ENCODE measurements at regions not wholly inside any gene's neighbourhood (a gene's known extent, or its start where the extent isn't known, plus 50 kb on each side); places are given as distances from the start of the nearest gene placed in this dataset.

GRCh38 chr18:5707586-5707985 is 163.8 kb upstream of the EPB41L3 start (continued):
- TF ChIP-seq, protein P1, sequence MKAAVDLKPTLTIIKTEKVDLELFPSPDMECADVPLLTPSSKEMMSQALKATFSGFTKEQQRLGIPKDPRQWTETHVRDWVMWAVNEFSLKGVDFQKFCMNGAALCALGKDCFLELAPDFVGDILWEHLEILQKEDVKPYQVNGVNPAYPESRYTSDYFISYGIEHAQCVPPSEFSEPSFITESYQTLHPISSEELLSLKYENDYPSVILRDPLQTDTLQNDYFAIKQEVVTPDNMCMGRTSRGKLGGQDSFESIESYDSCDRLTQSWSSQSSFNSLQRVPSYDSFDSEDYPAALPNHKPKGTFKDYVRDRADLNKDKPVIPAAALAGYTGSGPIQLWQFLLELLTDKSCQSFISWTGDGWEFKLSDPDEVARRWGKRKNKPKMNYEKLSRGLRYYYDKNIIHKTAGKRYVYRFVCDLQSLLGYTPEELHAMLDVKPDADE (IDR thresholded peaks at IDR 0.05): no peak

DNA sequence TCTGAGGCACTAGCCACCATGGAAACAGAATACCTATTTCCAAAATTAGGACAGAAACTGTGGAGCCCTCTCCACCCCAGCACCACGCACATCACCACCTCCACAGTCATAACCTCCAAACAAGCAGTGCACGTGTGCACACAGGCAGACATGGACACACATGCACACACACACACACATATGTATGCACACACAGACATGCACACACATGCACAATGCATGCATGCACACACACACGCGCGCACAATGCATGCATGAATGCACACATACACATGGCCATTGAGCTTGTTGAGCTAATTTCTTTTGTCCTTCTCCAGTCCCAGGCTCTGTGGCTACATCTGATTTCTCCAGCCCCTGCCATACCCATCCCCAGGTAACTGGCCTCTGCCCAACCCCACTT is 161.6 kb upstream of the EPB41L3 start:
- no peaks in the 10 kb centered on the region for H4K20me1 ChIP-seq (replicated peaks; ENCODE audit: insufficient read depth)
- ATAC-seq (no peak), DNase-seq (ENCODE audit: low spot score) (no peak)
- Mint-ChIP-seq H3K36me3 (ENCODE audit: low read depth) (no peaks in the 10 kb centered on the region), H3K9me3 (no peaks in the 10 kb centered on the region), H3K27me3 (ENCODE audit: insufficient read depth, low read depth, poor library complexity) (no peaks in the 10 kb centered on the region), H3K4me1 (no peaks in the 10 kb centered on the region), H3K4me3 (no peak overlapping the region), H3K27ac (no peak overlapping the region)
- H3K27me3 ChIP-seq (ENCODE audit: insufficient read depth): no peaks in the 10 kb centered on the region
- H3K79me2 ChIP-seq (replicated peaks; ENCODE audit: insufficient read depth): no peaks in the 10 kb centered on the region
- no peak overlapping the region for H3K27ac ChIP-seq (ENCODE audit: low read depth)
- H3K36me3 ChIP-seq (ENCODE audit: insufficient read depth): no peaks in the 10 kb centered on the region
- H3K4me3 ChIP-seq: no peak overlapping the region
- no peaks in the 10 kb centered on the region for H3F3A ChIP-seq (replicated peaks; ENCODE audit: low read depth)
- no peak overlapping the region for H3K4me2 ChIP-seq
- no peaks in the 10 kb centered on the region for H3K4me1 ChIP-seq (ENCODE audit: insufficient read depth)
- no peak overlapping the region for H2AFZ ChIP-seq
- H3K9me2 ChIP-seq (ENCODE audit: insufficient read depth): no peaks in the 10 kb centered on the region
- TF ChIP-seq, protein P2, sequence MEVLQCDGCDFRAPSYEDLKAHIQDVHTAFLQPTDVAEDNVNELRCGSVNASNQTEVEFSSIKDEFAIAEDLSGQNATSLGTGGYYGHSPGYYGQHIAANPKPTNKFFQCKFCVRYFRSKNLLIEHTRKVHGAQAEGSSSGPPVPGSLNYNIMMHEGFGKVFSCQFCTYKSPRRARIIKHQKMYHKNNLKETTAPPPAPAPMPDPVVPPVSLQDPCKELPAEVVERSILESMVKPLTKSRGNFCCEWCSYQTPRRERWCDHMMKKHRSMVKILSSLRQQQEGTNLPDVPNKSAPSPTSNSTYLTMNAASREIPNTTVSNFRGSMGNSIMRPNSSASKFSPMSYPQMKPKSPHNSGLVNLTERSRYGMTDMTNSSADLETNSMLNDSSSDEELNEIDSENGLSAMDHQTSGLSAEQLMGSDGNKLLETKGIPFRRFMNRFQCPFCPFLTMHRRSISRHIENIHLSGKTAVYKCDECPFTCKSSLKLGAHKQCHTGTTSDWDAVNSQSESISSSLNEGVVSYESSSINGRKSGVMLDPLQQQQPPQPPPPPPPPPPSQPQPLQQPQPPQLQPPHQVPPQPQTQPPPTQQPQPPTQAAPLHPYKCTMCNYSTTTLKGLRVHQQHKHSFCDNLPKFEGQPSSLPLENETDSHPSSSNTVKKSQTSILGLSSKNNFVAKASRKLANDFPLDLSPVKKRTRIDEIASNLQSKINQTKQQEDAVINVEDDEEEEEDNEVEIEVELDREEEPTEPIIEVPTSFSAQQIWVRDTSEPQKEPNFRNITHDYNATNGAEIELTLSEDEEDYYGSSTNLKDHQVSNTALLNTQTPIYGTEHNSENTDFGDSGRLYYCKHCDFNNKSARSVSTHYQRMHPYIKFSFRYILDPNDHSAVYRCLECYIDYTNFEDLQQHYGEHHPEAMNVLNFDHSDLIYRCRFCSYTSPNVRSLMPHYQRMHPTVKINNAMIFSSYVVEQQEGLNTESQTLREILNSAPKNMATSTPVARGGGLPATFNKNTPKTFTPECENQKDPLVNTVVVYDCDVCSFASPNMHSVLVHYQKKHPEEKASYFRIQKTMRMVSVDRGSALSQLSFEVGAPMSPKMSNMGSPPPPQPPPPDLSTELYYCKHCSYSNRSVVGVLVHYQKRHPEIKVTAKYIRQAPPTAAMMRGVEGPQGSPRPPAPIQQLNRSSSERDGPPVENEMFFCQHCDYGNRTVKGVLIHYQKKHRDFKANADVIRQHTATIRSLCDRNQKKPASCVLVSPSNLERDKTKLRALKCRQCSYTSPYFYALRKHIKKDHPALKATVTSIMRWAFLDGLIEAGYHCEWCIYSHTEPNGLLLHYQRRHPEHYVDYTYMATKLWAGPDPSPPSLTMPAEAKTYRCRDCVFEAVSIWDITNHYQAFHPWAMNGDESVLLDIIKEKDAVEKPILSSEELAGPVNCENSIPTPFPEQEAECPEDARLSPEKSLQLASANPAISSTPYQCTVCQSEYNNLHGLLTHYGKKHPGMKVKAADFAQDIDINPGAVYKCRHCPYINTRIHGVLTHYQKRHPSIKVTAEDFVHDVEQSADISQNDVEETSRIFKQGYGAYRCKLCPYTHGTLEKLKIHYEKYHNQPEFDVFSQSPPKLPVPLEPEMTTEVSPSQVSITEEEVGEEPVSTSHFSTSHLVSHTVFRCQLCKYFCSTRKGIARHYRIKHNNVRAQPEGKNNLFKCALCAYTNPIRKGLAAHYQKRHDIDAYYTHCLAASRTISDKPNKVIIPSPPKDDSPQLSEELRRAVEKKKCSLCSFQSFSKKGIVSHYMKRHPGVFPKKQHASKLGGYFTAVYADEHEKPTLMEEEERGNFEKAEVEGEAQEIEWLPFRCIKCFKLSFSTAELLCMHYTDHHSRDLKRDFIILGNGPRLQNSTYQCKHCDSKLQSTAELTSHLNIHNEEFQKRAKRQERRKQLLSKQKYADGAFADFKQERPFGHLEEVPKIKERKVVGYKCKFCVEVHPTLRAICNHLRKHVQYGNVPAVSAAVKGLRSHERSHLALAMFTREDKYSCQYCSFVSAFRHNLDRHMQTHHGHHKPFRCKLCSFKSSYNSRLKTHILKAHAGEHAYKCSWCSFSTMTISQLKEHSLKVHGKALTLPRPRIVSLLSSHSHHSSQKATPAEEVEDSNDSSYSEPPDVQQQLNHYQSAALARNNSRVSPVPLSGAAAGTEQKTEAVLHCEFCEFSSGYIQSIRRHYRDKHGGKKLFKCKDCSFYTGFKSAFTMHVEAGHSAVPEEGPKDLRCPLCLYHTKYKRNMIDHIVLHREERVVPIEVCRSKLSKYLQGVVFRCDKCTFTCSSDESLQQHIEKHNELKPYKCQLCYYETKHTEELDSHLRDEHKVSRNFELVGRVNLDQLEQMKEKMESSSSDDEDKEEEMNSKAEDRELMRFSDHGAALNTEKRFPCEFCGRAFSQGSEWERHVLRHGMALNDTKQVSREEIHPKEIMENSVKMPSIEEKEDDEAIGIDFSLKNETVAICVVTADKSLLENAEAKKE (CRISPR knock-in tag; IDR thresholded peaks at IDR 0.05): no peak

GRCh38 chr18:5704847-5705246 is 161.1 kb upstream of the EPB41L3 start:
- Mint-ChIP-seq H3K27ac (no peak overlapping the region), H3K4me3 (no peak overlapping the region), H3K36me3 (ENCODE audit: low read depth) (no peaks in the 10 kb centered on the region), H3K27me3 (ENCODE audit: insufficient read depth, low read depth, poor library complexity) (no peaks in the 10 kb centered on the region), H3K4me1 (no peaks in the 10 kb centered on the region), H3K9me3 (no peaks in the 10 kb centered on the region)
- no peak for DNase-seq (ENCODE audit: low spot score)
- Histone ChIP-seq H3K79me2 (replicated peaks; ENCODE audit: insufficient read depth) (no peaks in the 10 kb centered on the region), H3K27me3 (ENCODE audit: insufficient read depth) (no peaks in the 10 kb centered on the region), H3K9me2 (ENCODE audit: insufficient read depth) (no peaks in the 10 kb centered on the region), H3K27ac (ENCODE audit: low read depth) (no peak overlapping the region), H3F3A (replicated peaks; ENCODE audit: low read depth) (no peaks in the 10 kb centered on the region), H3K36me3 (ENCODE audit: insufficient read depth) (no peaks in the 10 kb centered on the region), H3K4me3 (no peak overlapping the region), H3K4me2 (no peak overlapping the region), H4K20me1 (replicated peaks; ENCODE audit: insufficient read depth) (no peaks in the 10 kb centered on the region), H2AFZ (no peak overlapping the region), H3K4me1 (ENCODE audit: insufficient read depth) (no peaks in the 10 kb centered on the region)
- peak; percentile 67; the same call in 2 of the 3 replicates for ATAC-seq
- TF ChIP-seq EZH2 (IDR thresholded peaks at IDR 0.05; ENCODE audit: low read depth, unreplicated experiment): no peak
- TF ChIP-seq, protein P2 (CRISPR knock-in tag; IDR thresholded peaks at IDR 0.05): no peak
